ENCODE measurements at regions not wholly inside any gene's neighbourhood (a gene's known extent, or its start where the extent isn't known, plus 50 kb on each side); places are given as distances from the start of the nearest gene placed in this dataset.
"Not testable (repeated sequence)": the region's sequence is repeated elsewhere in the genome, so short reads cannot be mapped to it uniquely, and the experiment has no call there.

- ChIA-PET POLR2A (no interaction called here), CTCF (no interaction called here)
- intact Hi-C loops (cut with micrococcal nuclease): no loop called here
- no peaks in the 10 kb centered on the region for H3K9me3 Mint-ChIP-seq
- DNase-seq: no peak
- H3K36me3 Mint-ChIP-seq (ENCODE audit: low read depth): no peaks in the 10 kb centered on the region
- H3K27ac Mint-ChIP-seq: no peak overlapping the region
- H3K4me1 Mint-ChIP-seq (ENCODE audit: low read depth): no peaks in the 10 kb centered on the region
- ATAC-seq: no peak
- no peak overlapping the region for H3K4me3 Mint-ChIP-seq
- H3K27me3 Mint-ChIP-seq: peaks cover 23% of the 10 kb centered on the region
- no peak for TF ChIP-seq CTCF (IDR thresholded peaks at IDR 0.05)
These were observed 387.2 kb upstream of the PODXL start for GRCh38 chr7:131943646-131944045.

- CTCF ChIA-PET: no interaction called here
- Mint-ChIP-seq H3K36me3 (ENCODE audit: low read depth) (no peaks in the 10 kb centered on the region), H3K9me3 (no peaks in the 10 kb centered on the region), H3K27me3 (peaks cover 22% of the 10 kb centered on the region), H3K27ac (no peak overlapping the region), H3K4me1 (ENCODE audit: low read depth) (no peaks in the 10 kb centered on the region), H3K4me3 (no peak overlapping the region)
- ATAC-seq: no peak
- POLR2A ChIA-PET: no interaction called here
- intact Hi-C loops (cut with micrococcal nuclease): no loop called here
- no peak for TF ChIP-seq CTCF (IDR thresholded peaks at IDR 0.05)
- no peak for DNase-seq
These were observed 386.8 kb upstream of the PODXL start for GRCh38 chr7:131943211-131943610.

- CTCF ChIA-PET: no interaction called here
- no peak for DNase-seq
These were observed 386.1 kb upstream of the PODXL start for GRCh38 chr7:131942287-131943150.

GRCh38 chr7:131941291-131941690 lies 384.9 kb upstream of the PODXL start:
- intact Hi-C loops (cut with micrococcal nuclease): no loop called here
- Mint-ChIP-seq H3K27me3 (peaks cover 15% of the 10 kb centered on the region), H3K4me3 (no peak overlapping the region), H3K9me3 (no peaks in the 10 kb centered on the region), H3K36me3 (ENCODE audit: low read depth) (no peaks in the 10 kb centered on the region), H3K4me1 (ENCODE audit: low read depth) (no peaks in the 10 kb centered on the region), H3K27ac (no peak overlapping the region)
- ChIA-PET CTCF (interaction anchor here (1.2 kb wide), 1 partner anchor 9 kb away, joined by 4 read pairs; no protein-coding TSS in a partner anchor), POLR2A (interaction anchor here (0.6 kb wide), 1 partner anchor 103 kb away, joined by 3 read pairs; no protein-coding TSS in a partner anchor)
- TF ChIP-seq CTCF (IDR thresholded peaks at IDR 0.05): no peak
- ATAC-seq: no peak
- DNase-seq: no peak

More at GRCh38 chr7:131942287-131943150, 386.1 kb upstream of the PODXL start:
- Mint-ChIP-seq H3K27ac (no peak overlapping the region), H3K27me3 (peaks cover 22% of the 10 kb centered on the region), H3K9me3 (no peaks in the 10 kb centered on the region), H3K36me3 (ENCODE audit: low read depth) (no peaks in the 10 kb centered on the region), H3K4me3 (no peak overlapping the region), H3K4me1 (ENCODE audit: low read depth) (no peaks in the 10 kb centered on the region)
- POLR2A ChIA-PET: no interaction called here
- intact Hi-C loops (cut with micrococcal nuclease): no loop called here
- TF ChIP-seq CTCF (IDR thresholded peaks at IDR 0.05): no peak
- ATAC-seq: no peak

GRCh38 chr7:131940621-131941165 lies 384.3 kb upstream of the PODXL start:
- ChIA-PET POLR2A (interaction anchor here (0.6 kb wide), 1 partner anchor 103 kb away, joined by 3 read pairs; no protein-coding TSS in a partner anchor), CTCF (interaction anchor here (1.2 kb wide), 1 partner anchor 10 kb away, joined by 4 read pairs; no protein-coding TSS in a partner anchor)
- Mint-ChIP-seq H3K9me3 (no peaks in the 10 kb centered on the region), H3K36me3 (ENCODE audit: low read depth) (no peaks in the 10 kb centered on the region), H3K27ac (no peak overlapping the region), H3K4me1 (ENCODE audit: low read depth) (no peaks in the 10 kb centered on the region), H3K4me3 (no peak overlapping the region), H3K27me3 (peaks cover 11% of the 10 kb centered on the region)
- no peak for ATAC-seq
- TF ChIP-seq CTCF (IDR thresholded peaks at IDR 0.05): no peak
- intact Hi-C loops (cut with micrococcal nuclease): no loop called here
- DNase-seq: no peak

- ATAC-seq; H3K4me3 Mint-ChIP-seq; POLR2A ChIA-PET; DNase-seq; H3K27ac Mint-ChIP-seq; intact Hi-C loops (cut with micrococcal nuclease); H3K4me1 Mint-ChIP-seq (ENCODE audit: low read depth); H3K36me3 Mint-ChIP-seq (ENCODE audit: low read depth); CTCF ChIA-PET; H3K9me3 Mint-ChIP-seq; H3K27me3 Mint-ChIP-seq: not testable (repeated sequence)
These were observed 382.4 kb upstream of the PODXL start for GRCh38 chr7:131938788-131939187.

All from activated CD8-positive, alpha-beta T cell treated with anti-CD3 and anti-CD28 coated beads for 36 hours (primary cell).